GDM1 (cell line): ENCODE measurements at regions not wholly inside any gene's neighbourhood (a gene's known extent, or its start where the extent isn't known, plus 50 kb on each side); places are given as distances from the start of the nearest gene placed in this dataset.

Source experiments
- DNase-seq: peaks from one replicate; lab custom pipeline; 2025; lab: John Stamatoyannopoulos, UW

- DNase-seq = no peak
Observed at GRCh38 chr1:38285807-38286530, 239.4 kb upstream of the POU3F1 start.

GRCh38 chr1:38284953-38285352 is 238.4 kb upstream of the POU3F1 start:
- DNase-seq = no peak

- DNase-seq = no peak
Observed at GRCh38 chr1:38283696-38284470, 237.3 kb upstream of the POU3F1 start.

- no peak for DNase-seq
Observed at GRCh38 chr1:38279148-38279547, 232.6 kb upstream of the POU3F1 start.

- no peak for DNase-seq
Observed at GRCh38 chr1:38277646-38278045, 231.1 kb upstream of the POU3F1 start.

GRCh38 chr1:38275960-38276359 is 229.4 kb upstream of the POU3F1 start:
- DNase-seq = no peak

- DNase-seq = no peak
Observed at GRCh38 chr1:38274974-38275373, 228.4 kb upstream of the POU3F1 start.

- DNase-seq = no peak
Observed at GRCh38 chr1:38273196-38273804, 226.7 kb upstream of the POU3F1 start.

- no peak for DNase-seq
Observed at GRCh38 chr1:38272515-38272914, 225.9 kb upstream of the POU3F1 start.

- DNase-seq = no peak
Observed at GRCh38 chr1:38270849-38271633, 224.4 kb upstream of the POU3F1 start.

- no peak for DNase-seq
Observed at GRCh38 chr1:38269923-38270848, 223.6 kb upstream of the POU3F1 start.

GRCh38 chr1:38268226-38268625 is 221.6 kb upstream of the POU3F1 start:
- DNase-seq = no peak

- DNase-seq = no peak
Observed at GRCh38 chr1:38267037-38268036, 220.7 kb upstream of the POU3F1 start.

GRCh38 chr1:38266197-38266520 is 219.6 kb upstream of the POU3F1 start:
- DNase-seq = no peak

GRCh38 chr1:38265293-38266196 is 219.0 kb upstream of the POU3F1 start:
- DNase-seq = no peak

- no peak for DNase-seq
Observed at GRCh38 chr1:38263438-38263837, 216.8 kb upstream of the POU3F1 start.

GRCh38 chr1:38261574-38261973 is 215.0 kb upstream of the POU3F1 start:
- DNase-seq = no peak

- DNase-seq = no peak
Observed at GRCh38 chr1:38258085-38258627, 211.6 kb upstream of the POU3F1 start.

- no peak for DNase-seq
Observed at GRCh38 chr1:38257374-38257773, 210.8 kb upstream of the POU3F1 start.
